GM12864 (cell line): ENCODE measurements at regions not wholly inside any gene's neighbourhood (a gene's known extent, or its start where the extent isn't known, plus 50 kb on each side); places are given as distances from the start of the nearest gene placed in this dataset.

Experiments
- DNase-seq: peaks from one replicate; pipeline ENCODE4 v3.0.0-alpha.2; 2011; ENCODE audit warnings: low read depth
- H3K4me3 ChIP-seq: 2 replicates; pipeline ENCODE4 v1.5.1; 2011; ENCODE audit warnings: mild to moderate bottlenecking, low read depth, low read length, control low read depth
- TF ChIP-seq, protein P1 (sequence below): IDR thresholded peaks from 2 replicates; pipeline ENCODE4 v1.5.1; 2011; ENCODE audit warnings: low read depth, mild to moderate bottlenecking, moderate library complexity, low read length, control low read depth, inconsistent platforms; ENCODE audit errors: missing control alignments

DNA sequence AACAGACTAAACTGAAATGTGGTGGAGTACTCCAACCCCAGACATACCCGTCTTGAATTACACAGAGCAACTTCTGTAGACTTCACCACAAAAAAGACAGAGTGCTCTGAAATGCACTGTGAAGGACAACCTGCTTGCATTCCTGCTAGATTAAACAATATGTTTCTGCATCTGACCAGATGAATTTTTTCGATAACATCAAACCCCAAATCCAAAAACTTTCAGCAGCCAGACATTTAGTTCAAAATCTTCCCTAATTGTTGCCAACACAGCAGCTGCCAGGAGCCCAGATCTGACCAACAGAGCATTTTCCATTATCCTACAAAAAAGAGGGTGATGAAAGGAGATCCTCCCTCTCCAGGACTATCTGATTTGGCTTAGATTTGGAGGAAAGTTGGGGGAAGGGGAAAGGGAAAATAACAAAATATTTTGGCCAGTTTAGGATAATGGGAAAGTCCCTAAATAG lies 356.5 kb downstream of the PDGFC start:
- no peak for DNase-seq
- TF ChIP-seq, protein P1, sequence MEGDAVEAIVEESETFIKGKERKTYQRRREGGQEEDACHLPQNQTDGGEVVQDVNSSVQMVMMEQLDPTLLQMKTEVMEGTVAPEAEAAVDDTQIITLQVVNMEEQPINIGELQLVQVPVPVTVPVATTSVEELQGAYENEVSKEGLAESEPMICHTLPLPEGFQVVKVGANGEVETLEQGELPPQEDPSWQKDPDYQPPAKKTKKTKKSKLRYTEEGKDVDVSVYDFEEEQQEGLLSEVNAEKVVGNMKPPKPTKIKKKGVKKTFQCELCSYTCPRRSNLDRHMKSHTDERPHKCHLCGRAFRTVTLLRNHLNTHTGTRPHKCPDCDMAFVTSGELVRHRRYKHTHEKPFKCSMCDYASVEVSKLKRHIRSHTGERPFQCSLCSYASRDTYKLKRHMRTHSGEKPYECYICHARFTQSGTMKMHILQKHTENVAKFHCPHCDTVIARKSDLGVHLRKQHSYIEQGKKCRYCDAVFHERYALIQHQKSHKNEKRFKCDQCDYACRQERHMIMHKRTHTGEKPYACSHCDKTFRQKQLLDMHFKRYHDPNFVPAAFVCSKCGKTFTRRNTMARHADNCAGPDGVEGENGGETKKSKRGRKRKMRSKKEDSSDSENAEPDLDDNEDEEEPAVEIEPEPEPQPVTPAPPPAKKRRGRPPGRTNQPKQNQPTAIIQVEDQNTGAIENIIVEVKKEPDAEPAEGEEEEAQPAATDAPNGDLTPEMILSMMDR, result no peak
- no peak overlapping the region for H3K4me3 ChIP-seq

DNA sequence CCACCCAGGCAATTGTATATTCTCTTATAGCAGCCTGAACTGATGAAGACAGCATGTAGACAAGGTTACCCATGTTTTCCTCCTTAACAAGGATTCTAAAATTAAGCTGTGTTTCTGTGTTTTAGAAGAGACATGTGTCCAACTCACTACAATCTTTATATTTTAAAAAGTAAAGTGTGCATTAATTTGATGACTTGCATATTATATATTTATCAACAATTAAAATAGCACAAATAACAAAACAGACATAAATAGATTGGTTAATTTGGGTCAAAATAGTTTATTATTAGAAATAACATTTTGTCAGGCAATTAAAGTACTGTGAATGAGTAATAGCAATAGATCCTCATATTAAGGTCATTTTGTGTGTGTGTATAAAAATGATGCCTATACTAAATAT lies 357.1 kb downstream of the PDGFC start:
- DNase-seq, result no peak
- no peak overlapping the region for H3K4me3 ChIP-seq
- TF ChIP-seq, protein P1, result no peak

DNA sequence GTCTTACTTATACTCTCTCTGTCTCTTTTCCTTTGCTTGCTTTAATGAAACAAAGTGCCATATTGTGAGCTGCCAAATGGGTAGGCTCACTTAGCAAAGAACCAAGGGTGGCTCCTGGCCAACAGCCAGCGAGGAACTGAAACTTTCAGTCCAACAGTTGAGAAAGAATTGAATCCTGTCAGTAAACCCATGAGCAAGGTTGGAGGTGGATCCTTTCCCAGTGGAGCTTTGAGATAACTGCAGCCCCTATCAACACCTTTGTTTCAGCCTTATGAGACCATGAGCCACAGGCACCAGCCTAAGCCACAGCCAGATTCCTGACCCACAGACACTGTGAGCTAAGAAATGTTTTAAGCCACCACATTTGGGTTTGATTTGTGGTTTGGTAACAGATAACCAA lies 362.2 kb downstream of the PDGFC start:
- H3K4me3 ChIP-seq, result no peak overlapping the region
- no peak for DNase-seq
- TF ChIP-seq, protein P1, result no peak

DNA sequence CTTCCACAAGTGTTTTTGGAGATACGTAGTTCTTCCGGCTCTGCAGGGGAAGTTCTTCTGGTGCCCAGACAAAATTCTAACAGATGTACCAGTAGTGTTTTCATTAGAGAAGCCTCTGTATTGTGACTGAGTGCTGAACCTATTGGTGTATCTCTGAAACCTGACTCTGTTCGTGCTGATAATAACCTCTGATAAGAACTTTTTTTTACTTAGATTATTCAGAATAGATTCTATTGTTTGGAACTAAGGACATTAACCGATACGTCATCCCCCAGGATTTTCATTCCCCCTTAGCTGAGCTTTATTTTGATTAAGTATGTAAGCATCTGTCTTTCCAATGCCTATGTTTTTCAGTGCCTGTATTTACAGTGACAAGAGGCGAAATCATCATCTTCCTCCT lies 362.9 kb downstream of the PDGFC start:
- DNase-seq, result no peak
- TF ChIP-seq, protein P1, result no peak
- no peak overlapping the region for H3K4me3 ChIP-seq

DNA sequence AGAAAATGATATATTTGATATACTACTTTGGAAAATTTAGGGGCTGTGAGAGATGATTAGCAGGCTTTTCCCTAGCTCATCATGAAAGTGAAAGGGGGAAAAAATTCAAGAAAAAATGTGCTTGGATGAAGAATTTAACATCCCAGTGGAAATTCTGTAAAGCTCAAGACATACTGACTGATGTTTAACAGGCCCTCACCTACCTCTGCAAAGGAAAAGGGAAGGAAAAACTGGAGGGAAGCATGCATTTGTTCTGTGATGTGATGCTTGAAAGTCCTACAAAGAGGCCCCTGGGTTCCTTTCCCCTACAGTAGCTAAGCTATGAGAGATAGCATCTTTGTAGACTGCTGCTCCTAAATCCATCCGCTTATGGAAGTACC lies 364.1 kb downstream of the PDGFC start:
- TF ChIP-seq, protein P1, result no peak
- H3K4me3 ChIP-seq, result no peak overlapping the region
- DNase-seq, result no peak

DNA sequence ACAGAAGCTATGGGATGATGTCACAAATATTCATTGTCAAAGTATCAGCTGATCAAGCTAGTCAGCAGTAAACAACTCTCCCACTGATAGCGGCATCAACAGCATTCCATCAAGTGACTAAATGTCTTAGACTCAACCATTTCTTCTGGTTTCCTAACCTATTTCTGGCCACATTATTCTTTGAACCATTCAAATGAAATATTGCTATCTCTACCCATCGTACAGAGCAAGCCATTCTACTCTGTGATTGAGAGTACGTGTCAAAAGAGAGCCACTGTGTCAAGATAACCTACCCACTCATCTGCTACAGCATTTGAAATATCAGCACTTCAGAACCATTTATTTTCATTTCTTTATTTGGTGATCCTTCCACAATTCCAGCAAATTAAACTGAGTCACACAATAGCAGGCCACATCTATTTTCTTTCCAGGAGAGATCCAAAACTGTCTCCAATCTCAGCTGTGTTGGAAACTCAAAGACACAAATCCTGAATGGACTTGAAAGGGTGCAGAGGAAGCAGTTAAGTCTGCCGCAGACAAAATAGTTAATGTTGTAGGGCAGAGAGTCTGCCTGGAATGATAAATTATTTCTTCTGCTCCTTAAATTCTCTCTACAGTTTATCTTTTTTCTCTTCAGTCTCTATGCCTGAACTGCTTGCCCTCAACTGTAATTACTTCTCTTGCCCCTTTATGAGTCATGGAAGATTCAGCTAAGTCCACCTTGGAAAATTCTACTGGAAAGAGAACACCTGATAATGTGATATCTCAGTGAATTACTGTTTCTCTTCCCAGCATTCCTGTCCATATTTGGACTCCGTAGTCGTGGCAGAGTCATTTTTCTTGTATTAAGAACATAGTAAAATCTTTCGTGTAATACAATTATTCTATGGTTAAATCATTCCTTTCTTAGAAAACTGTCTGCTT lies 364.8 kb downstream of the PDGFC start:
- no peak overlapping the region for H3K4me3 ChIP-seq
- TF ChIP-seq, protein P1, result no peak
- DNase-seq, result no peak
